Activated CD8-positive, alpha-beta memory T cell treated with anti-CD3 and anti-CD28 coated beads for 36 hours (primary cell): ENCODE measurements at regions not wholly inside any gene's neighbourhood (a gene's known extent, or its start where the extent isn't known, plus 50 kb on each side); places are given as distances from the start of the nearest gene placed in this dataset.
"Not testable (repeated sequence)": the region's sequence is repeated elsewhere in the genome, so short reads cannot be mapped to it uniquely, and the experiment has no call there.

Experiments
- CTCF ChIA-PET: fragments of 350-600 bp; sonication (Branson Sonifier 250); formaldehyde crosslinking; loops from one replicate; lab custom pipeline; 2021; ENCODE audit warnings: antibody characterized with exemption; lab: Charles Lee
- POLR2A ChIA-PET: fragments of 350-600 bp; sonication (Branson Sonifier 250); formaldehyde crosslinking; loops from one replicate; lab custom pipeline; 2021; ENCODE audit warnings: antibody characterized with exemption; lab: Charles Lee

- POLR2A ChIA-PET: no interaction called here
- CTCF ChIA-PET: no interaction called here
Observed at GRCh38 chr1:166302989-166303758, 136.4 kb upstream of the FAM78B start.

- POLR2A ChIA-PET: no interaction called here
- CTCF ChIA-PET: no interaction called here
Observed at GRCh38 chr1:166304131-166304530, 137.3 kb upstream of the FAM78B start.

DNA sequence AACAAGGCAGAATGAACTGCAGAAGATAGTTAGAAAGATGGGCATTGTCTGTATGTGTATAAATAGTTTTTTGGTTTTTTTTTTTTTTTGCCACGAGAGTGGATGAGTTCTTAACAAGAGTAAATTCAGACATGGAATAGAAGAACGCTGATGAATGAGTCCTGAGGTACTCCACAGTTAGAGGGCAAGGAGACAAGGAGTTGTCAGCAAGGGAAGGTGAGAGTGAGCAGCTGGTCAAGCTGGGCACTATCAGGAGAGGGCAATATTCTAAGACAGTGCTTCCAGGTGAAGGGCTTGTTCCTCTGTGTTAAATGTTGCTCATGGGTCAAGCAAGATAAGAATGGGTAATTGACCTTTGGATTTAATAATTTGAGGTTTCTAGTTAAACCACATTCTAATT lies 138.6 kb upstream of the FAM78B start:
- ChIA-PET POLR2A (no interaction called here), CTCF (no interaction called here)

- POLR2A ChIA-PET: no interaction called here
Observed at GRCh38 chr1:166307261-166308188, 140.7 kb upstream of the FAM78B start.

DNA sequence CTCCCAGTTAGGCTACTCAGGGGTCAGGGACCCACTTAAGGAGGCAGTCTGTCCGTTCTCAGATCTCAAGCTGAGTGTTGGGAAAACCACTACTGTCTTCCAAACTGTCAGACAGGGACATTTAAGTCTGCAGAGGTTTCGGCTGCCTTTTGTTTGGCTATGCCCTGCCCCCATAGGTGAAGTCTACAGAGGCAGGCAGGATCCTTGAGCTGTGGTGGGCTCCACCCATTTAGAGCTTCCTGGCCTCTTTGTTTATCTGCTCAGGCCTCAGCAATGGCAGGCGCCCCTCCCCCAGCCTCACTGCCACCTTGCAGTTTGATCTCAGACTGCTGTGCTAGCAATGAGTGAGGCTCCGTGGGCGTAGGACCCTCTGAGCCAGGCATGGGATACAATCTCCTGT lies 149.5 kb upstream of the FAM78B start:
- CTCF ChIA-PET, POLR2A ChIA-PET: not testable (repeated sequence)

More at GRCh38 chr1:166307261-166308188, 140.7 kb upstream of the FAM78B start:
- CTCF ChIA-PET: no interaction called here

DNA sequence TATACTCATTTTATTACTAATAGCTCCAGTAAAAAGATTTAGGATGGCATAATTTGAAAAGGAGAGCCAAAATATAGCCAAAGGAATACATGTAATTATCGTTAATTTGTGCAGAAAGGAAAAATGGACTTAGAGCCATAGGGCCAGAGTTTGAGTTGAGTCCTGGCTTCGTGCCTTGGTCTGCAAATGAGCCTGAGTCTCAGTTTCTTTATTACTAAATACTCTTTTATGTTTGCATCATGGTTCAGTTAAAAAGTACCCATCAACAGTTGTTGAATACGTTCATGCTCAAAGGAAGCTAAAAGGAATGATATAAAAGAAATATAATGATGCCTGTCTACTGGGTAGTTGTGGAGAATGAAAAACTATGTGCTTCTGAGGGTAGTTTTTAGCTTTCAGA lies 155.7 kb upstream of the FAM78B start:
- POLR2A ChIA-PET: no interaction called here
- CTCF ChIA-PET: interaction anchor here (0.6 kb wide), 1 partner anchor 587 kb away, joined by 3 read pairs; no protein-coding TSS in a partner anchor

DNA sequence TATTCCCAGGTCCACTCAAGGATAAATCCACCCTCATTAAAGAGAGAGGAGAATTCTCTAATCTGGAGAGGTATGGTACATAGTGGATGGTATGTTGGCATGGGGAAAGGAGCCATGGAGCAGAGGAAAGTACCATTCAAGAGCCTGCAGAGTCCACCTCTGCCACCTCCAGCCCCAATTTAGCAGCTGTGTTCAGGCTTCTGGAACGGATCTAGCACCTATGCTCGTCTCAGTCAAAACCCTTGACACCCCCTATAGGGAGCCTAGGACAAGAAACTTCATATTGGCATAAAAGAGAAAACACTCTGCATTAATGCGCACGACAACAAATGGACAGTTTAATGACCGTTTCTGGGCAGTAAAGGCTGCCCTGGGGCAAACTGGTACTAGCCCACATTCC lies 161.1 kb upstream of the FAM78B start:
- ChIA-PET POLR2A (no interaction called here), CTCF (no interaction called here)

- POLR2A ChIA-PET: no interaction called here
- CTCF ChIA-PET: no interaction called here
Observed at GRCh38 chr1:166328956-166329355, 162.2 kb upstream of the FAM78B start.

GRCh38 chr1:166330096-166330495 lies 163.3 kb upstream of the FAM78B start:
- ChIA-PET POLR2A (no interaction called here), CTCF (no interaction called here)

DNA sequence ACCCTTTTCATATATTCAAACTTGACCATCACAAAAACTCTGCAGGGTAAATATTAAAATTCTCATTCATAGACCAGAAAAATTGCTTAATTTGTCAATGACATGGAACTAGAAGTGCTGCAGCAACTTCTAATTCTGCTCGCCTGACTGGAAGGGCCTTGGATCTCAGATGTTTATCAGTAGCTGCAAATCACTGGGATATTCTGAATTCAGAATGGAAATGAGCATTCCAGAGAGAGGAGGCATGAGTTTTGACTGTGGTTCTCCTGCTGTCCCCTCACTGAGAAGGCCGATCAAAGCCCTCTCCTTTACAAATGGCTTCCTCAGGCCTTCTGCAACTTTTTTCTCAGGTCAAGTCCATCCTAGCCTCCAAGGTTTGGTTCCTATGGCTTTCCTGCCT lies 171.3 kb upstream of the FAM78B start:
- CTCF ChIA-PET: no interaction called here

DNA sequence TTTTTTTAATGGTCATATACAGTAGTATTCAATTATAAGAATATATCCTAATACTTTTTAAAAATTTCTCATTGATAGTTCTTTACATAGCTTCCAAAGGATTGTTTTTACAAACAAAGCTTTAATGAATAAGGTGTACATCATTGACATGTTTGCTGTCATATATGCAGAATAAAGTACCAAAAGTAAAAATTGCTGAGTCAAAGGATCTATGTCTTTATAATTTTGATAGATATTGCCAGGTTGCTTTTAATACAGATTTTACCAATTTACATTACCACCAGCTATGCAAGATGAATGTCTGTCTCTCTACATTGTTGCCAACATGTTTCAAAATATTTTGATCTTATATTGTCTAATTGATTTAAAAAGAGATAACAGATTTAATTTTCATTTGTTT lies 173.9 kb upstream of the FAM78B start:
- ChIA-PET POLR2A (no interaction called here), CTCF (no interaction called here)

More for the DNA sequence above, 171.3 kb upstream of the FAM78B start:
- POLR2A ChIA-PET: no interaction called here

DNA sequence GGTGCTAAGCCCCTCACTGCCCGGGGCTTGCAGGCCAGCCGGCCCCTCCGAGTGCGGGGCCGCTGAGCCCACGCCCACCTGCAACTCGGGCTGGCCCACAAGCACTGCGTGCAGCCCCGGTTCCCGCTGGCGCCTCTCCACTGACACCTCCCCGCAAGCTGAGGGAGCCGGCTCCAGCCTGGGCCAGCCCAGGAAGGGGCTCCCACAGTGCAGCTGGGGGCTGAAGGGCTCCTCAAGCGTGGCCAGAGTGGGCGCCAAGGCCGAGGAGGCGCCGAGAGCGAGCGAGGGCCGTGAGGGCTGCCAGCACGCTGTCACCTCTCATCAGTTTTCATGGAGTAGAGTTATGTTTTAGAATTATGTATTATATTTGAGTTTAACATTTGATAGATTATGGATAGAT lies 176.5 kb upstream of the FAM78B start:
- POLR2A ChIA-PET: no interaction called here

DNA sequence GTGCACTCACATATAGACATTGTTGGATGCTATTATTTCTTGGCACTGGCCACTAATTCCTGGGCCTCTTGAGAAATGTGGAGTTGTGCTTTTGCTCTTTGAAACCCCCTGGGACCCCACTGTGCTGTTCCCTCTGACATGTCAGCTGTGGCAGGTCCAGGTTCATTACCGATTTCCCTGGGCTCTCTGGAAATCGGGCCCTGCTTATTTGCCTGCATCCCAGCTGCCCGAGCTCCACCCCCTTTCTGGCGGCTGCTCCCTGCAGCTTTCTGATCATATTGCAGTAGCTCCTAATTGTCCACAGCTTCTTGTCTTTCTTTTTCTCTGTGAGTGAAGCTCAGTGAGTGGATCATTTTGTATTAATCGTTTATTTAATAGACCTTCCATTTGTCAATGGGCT lies 183.7 kb upstream of the FAM78B start:
- POLR2A ChIA-PET: no interaction called here
- CTCF ChIA-PET: interaction anchor here (1.1 kb wide), 1 partner anchor 19 kb away, joined by 3 read pairs; no protein-coding TSS in a partner anchor

More for the DNA sequence above, 176.5 kb upstream of the FAM78B start:
- CTCF ChIA-PET: no interaction called here

DNA sequence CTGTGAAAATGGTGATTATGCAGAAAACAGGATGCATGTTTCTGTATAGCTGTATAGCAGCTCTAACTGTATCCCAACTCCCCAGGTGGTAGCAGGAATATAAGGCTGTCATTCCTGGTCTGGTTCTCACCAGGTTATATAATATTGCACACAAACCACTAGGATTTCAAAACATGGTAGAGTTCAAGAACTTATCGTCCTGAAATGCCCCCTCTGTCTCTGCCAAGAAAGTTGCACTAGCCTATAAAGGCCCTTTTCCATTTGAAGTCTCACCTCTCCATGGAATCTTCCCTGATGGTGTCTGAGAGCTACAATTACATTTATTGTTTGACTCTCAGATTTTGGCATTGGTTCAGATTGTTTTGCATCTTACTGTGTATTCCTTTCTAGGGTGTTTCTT lies 184.9 kb upstream of the FAM78B start:
- CTCF ChIA-PET: interaction anchor here (1.1 kb wide), 1 partner anchor 20 kb away, joined by 3 read pairs; no protein-coding TSS in a partner anchor
- POLR2A ChIA-PET: no interaction called here

DNA sequence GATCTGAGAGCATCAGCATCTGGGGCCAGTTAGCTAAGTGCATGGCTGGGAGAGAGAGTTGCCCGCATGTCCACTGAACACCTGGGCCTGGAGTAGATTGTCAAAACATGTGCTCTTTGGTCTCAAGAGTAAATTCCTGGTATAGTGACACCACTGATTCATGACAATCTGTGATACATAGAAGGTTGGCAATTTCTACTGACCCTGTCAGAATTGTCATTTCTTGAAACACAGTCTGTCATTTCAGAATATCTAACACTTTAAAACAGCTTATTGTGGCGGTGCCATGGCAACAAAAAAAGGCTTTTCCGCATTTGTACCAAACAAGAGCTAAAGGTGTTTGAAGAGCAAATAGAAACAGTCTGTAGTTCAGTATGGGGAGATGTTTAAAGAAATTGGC lies 186.4 kb upstream of the FAM78B start:
- CTCF ChIA-PET: no interaction called here
- POLR2A ChIA-PET: no interaction called here

DNA sequence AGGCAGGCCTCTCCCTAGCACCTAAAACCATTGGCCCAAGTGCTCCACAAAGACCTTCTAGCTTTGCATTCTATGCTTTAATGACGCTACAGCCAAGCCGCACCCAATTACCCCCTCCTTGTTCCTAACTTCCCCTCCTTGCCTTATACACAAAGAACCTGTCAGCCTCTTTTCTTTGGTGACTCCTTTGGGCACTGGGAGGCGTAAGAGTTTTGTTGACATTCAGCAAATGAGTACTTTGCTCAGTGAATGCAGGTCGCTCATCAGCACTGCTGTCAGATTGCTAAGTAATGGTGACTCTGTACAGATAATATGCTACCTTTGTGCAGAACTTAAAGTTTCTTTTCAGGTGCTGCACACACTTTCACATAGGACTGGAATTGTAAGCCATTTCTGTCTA lies 187.6 kb upstream of the FAM78B start:
- POLR2A ChIA-PET: no interaction called here

GRCh38 chr1:166365081-166365480 lies 198.3 kb upstream of the FAM78B start:
- CTCF ChIA-PET: no interaction called here

More for the DNA sequence above, 187.6 kb upstream of the FAM78B start:
- CTCF ChIA-PET: no interaction called here

GRCh38 chr1:166368030-166368429 lies 201.2 kb upstream of the FAM78B start:
- ChIA-PET CTCF (no interaction called here), POLR2A (no interaction called here)

More at GRCh38 chr1:166365081-166365480, 198.3 kb upstream of the FAM78B start:
- POLR2A ChIA-PET: no interaction called here

DNA sequence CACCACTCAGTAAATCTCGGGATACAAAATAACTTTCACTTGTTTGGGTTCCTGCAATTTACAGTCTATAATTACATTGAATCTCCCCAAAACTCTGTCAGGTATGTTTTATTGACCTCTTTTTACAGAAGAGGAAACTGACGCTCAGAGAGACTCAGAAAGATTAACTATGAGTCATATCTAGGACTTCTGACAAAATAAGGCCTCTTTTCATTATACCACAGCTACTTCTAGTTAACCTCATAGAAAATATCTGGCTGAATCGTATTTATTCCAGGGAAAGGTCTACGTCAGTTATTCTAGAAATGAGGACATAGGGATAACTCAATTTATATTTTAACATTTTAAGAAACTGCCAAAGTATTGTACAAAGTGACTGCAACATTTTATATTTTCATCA lies 211.1 kb upstream of the FAM78B start:
- CTCF ChIA-PET: no interaction called here
- POLR2A ChIA-PET: no interaction called here

DNA sequence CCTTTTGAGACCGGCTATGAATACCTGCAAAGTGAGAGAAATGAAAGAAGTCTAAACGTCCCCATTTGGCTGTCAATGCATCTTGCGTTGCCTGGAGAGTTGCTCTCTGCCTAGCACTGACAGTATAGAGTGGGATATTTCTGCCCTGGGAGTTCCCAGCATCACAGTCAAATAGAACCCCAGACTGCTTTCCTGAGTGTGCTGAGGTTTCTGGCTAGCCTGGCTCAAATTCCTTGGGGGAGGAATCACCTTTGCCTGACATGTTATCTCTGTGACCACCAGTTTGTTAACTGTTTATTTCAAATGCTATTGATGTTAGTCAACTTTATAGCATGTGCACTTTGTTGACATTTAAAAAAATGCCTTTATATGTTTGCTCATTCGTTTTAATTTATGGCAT lies 212.0 kb upstream of the FAM78B start:
- POLR2A ChIA-PET: no interaction called here
- CTCF ChIA-PET: no interaction called here
